Thyroid gland (tissue), 4 donors: ENCODE measurements at regions not wholly inside any gene's neighbourhood (a gene's known extent, or its start where the extent isn't known, plus 50 kb on each side); places are given as distances from the start of the nearest gene placed in this dataset.

ENCODE experiments used
- POLR2A ChIP-seq, 2 donors: fragments of 450-650 bp; IDR thresholded peaks; one replicate each; pipeline ENCODE4 v1.6.1; 2017; ENCODE audit warnings: antibody characterized with exemption in 2 of 2, mild to moderate bottlenecking in 2 of 2, moderate library complexity in 1 of 2
- TF ChIP-seq, protein P1 (sequence below), 6 experiments: fragments of 200-600 bp in 3 of 6; fragments of 450-650 bp in 3 of 6; sonication (generic) in 3 of 6; IDR thresholded peaks; one replicate each; pipeline ENCODE4 v1.5.1; 2016 to 2019; ENCODE audit warnings: antibody characterized with exemption in 6 of 6, mild to moderate bottlenecking in 2 of 6, inconsistent platforms in 1 of 6, moderate library complexity in 1 of 6

DNA sequence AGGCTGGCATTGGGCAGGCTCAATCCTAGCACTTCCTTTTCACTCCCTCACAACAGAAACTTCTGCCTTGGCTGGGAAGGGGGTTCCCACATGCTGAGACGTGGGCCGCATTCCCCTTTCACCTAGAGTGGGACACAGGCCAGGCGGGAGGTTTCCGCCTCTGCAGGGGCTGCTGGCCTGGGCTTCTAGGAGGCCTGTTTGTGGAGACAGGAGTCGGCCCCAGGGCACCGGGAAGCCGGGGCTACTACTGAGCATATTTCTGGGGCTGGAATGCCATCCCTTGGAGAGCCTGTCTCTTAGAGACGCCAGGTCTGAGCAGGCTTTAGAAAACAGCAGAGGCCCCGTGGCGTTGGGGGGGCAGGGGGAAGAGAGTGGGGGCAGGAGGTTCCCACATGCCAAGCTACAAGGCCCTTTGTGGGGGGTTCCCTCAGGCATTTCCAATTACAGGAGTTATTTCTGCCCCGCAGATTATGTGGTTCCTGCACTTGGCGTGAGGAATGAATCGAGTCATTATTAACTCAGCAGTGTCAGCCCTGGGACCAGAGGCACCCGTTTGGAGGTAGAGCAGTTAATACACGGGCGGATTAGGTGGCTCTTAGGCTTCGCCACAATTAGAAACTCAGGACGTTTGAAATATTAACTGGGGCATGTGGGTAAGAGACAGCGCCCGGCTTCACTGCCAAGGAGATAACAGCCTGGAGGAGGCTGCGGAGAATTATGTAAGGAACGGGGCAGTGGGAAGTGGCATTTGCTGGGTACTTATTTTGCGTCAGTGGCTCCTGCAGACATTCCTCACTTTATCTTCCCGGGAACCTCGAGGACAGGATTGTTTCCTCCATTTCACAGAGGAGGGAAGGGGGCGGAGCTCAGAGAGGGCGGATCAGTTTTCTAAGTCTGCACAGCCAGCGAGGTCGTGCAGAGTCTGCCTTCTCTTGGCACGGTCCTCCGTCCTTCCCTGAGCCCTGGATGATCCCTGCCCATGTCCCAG is 162.5 kb downstream of the MAF start:
- TF ChIP-seq POLR2A (IDR thresholded peaks at IDR 0.05): no peak
- TF ChIP-seq, protein P1, sequence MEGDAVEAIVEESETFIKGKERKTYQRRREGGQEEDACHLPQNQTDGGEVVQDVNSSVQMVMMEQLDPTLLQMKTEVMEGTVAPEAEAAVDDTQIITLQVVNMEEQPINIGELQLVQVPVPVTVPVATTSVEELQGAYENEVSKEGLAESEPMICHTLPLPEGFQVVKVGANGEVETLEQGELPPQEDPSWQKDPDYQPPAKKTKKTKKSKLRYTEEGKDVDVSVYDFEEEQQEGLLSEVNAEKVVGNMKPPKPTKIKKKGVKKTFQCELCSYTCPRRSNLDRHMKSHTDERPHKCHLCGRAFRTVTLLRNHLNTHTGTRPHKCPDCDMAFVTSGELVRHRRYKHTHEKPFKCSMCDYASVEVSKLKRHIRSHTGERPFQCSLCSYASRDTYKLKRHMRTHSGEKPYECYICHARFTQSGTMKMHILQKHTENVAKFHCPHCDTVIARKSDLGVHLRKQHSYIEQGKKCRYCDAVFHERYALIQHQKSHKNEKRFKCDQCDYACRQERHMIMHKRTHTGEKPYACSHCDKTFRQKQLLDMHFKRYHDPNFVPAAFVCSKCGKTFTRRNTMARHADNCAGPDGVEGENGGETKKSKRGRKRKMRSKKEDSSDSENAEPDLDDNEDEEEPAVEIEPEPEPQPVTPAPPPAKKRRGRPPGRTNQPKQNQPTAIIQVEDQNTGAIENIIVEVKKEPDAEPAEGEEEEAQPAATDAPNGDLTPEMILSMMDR (IDR thresholded peaks at IDR 0.05): no peak
